HCT116 (cell line): ENCODE measurements at regions not wholly inside any gene's neighbourhood (a gene's known extent, or its start where the extent isn't known, plus 50 kb on each side); places are given as distances from the start of the nearest gene placed in this dataset.

Source experiments
- ATAC-seq: fragments of 200-7000 bp; cut with Tn5 transposase; 2 replicates; pipeline ENCODE4 v1.9.1; 2020; ENCODE audit warnings: mild to moderate bottlenecking, moderate library complexity
- BruUV-seq: library from RNA; stranded (reverse); fragments of 400-500 nt; replicated peaks from 2 replicates; lab custom pipeline; 2021; lab: Mats Ljungman, UMichigan
- CTCF ChIA-PET: fragments of 300-600 bp; sonication (Branson Sonifier 250); formaldehyde crosslinking; loops from one replicate; lab custom pipeline; 2021; ENCODE audit warnings: antibody characterized with exemption; lab: Charles Lee
- POLR2A ChIA-PET: fragments of 300-600, 350-600 bp; sonication (Branson Sonifier 250); formaldehyde crosslinking; loops from one replicate; lab custom pipeline; 2021; ENCODE audit warnings: antibody characterized with exemption; lab: Charles Lee
- RAD21 ChIA-PET, 2 experiments: fragments of 300-600 bp; sonication (Branson Sonifier 250); formaldehyde crosslinking; loops; one replicate each; lab custom pipeline; 2023; ENCODE audit warnings: low total read pairs in 2 of 2; ENCODE audit not compliant: uncharacterized antibody in 2 of 2, unreplicated experiment in 2 of 2, low non-redundant PET in 1 of 2; lab: Charles Lee
- DNase-seq: peaks from one replicate; pipeline ENCODE4 v3.0.0-alpha.2; 2010; ENCODE audit warnings: low read depth, low spot score
- H2AFZ ChIP-seq: fragments of 200-600 bp; shearing (Covaris generic), sonication (generic); 2 replicates; pipeline ENCODE4 v1.6.1; 2017; ENCODE audit warnings: low read depth, mixed run types, mixed read lengths, antibody characterized with exemption, low read length; ENCODE audit not compliant: poor library complexity, severe bottlenecking
- H3K27ac ChIP-seq: 2 replicates; pipeline ENCODE4 v1.5.1; 2012; ENCODE audit warnings: low read depth, low read length
- H3K27me3 ChIP-seq: fragments of 200-600 bp; sonication (generic); 2 replicates; pipeline ENCODE4 v1.6.1; 2016; ENCODE audit warnings: mixed run types, low read length, mixed read lengths; ENCODE audit not compliant: insufficient read depth
- H3K36me3 ChIP-seq, 2 experiments: fragments of 200-500 bp in 1 of 2; fragments of 200-600 bp in 1 of 2; sonication (Bioruptor generic) in 1 of 2; sonication (generic) in 1 of 2; 2 replicates each; pipeline versions ENCODE4 v1.5.1 to v1.6.1; 2014 to 2016; ENCODE audit warnings: low read length in 2 of 2, inconsistent platforms in 1 of 2, mixed read lengths in 1 of 2, mixed run types in 1 of 2; ENCODE audit not compliant: insufficient read depth in 2 of 2, control insufficient read depth in 1 of 2
- H3K4me1 ChIP-seq, 2 experiments: fragments of 200-600 bp in 1 of 2; sonication (generic) in 1 of 2; 2 replicates each; pipeline versions ENCODE4 v1.5.1 to v1.6.1; 2012 to 2017; ENCODE audit warnings: low read length in 2 of 2, inconsistent platforms in 1 of 2, mild to moderate bottlenecking in 1 of 2, mixed read lengths in 1 of 2, mixed run types in 1 of 2, moderate library complexity in 1 of 2; ENCODE audit not compliant: insufficient read depth in 2 of 2, control insufficient read depth in 1 of 2
- H3K4me2 ChIP-seq: fragments of 200-600 bp; sonication (generic); 2 replicates; pipeline ENCODE4 v1.6.1; 2017; ENCODE audit warnings: mixed run types, low read length, mixed read lengths
- H3K4me3 ChIP-seq, 2 experiments: fragments of 200-600 bp in 1 of 2; sonication (generic) in 1 of 2; replicated peaks in 1 of 2; 2 replicates each; pipeline ENCODE4 v1.5.1; 2011 to 2016; ENCODE audit warnings: low read length in 2 of 2, control low read depth in 1 of 2, low read depth in 1 of 2, mild to moderate bottlenecking in 1 of 2, mixed read lengths in 1 of 2, mixed run types in 1 of 2
- H3K79me2 ChIP-seq: fragments of 200-600 bp; sonication (generic); 2 replicates; pipeline ENCODE4 v1.6.1; 2017; ENCODE audit warnings: mild to moderate bottlenecking, mixed run types, low read length, moderate library complexity, mixed read lengths; ENCODE audit not compliant: insufficient read depth
- H3K9ac ChIP-seq: fragments of 200-600 bp; sonication (generic); 2 replicates; pipeline ENCODE4 v1.6.1; 2016; ENCODE audit warnings: low read length, mixed read lengths
- H3K9me2 ChIP-seq: fragments of 200-600 bp; sonication (generic), shearing (Covaris generic); 2 replicates; pipeline ENCODE4 v1.6.1; 2017; ENCODE audit warnings: mixed run types, mild to moderate bottlenecking, moderate library complexity; ENCODE audit not compliant: insufficient read depth
- H3K9me3 ChIP-seq, 2 experiments: fragments of 200-500 bp in 1 of 2; fragments of 200-600 bp in 1 of 2; sonication (Bioruptor generic) in 1 of 2; sonication (generic) in 1 of 2; 2 replicates each; pipeline ENCODE4 v1.6.1; 2014 to 2017; ENCODE audit warnings: low read length in 2 of 2, mixed read lengths in 2 of 2, inconsistent platforms in 1 of 2, low read depth in 1 of 2, mild to moderate bottlenecking in 1 of 2, mixed run types in 1 of 2, moderate library complexity in 1 of 2; ENCODE audit not compliant: control insufficient read depth in 1 of 2, insufficient read depth in 1 of 2
- H4K20me1 ChIP-seq: fragments of 200-600 bp; sonication (generic), shearing (Covaris generic); 2 replicates; pipeline ENCODE4 v1.6.1; 2017; ENCODE audit warnings: mixed run types, mild to moderate bottlenecking, moderate library complexity; ENCODE audit not compliant: insufficient read depth
- CEBPB ChIP-seq: IDR thresholded peaks from 2 replicates; pipeline ENCODE4 v1.6.1; 2012; ENCODE audit warnings: low read depth
- ELF1 ChIP-seq: IDR thresholded peaks from 2 replicates; pipeline ENCODE4 v1.6.1; 2012; ENCODE audit warnings: low read depth, borderline replicate concordance
- EZH2 ChIP-seq: fragments of 200-600 bp; sonication (generic); IDR thresholded peaks from 2 replicates; pipeline ENCODE4 v1.6.1; 2017; ENCODE audit warnings: antibody characterized with exemption, mixed run types
- EZH2phosphoT487 ChIP-seq: fragments of 200-600 bp; IDR thresholded peaks from 2 replicates; pipeline ENCODE4 v1.6.1; 2018; ENCODE audit warnings: antibody characterized with exemption, borderline replicate concordance
- FOSL1 ChIP-seq: IDR thresholded peaks from 2 replicates; pipeline ENCODE4 v1.6.1; 2012; ENCODE audit warnings: low read depth
- RAD21 ChIP-seq: IDR thresholded peaks from 2 replicates; pipeline ENCODE4 v1.6.1; 2012; ENCODE audit warnings: low read depth, mild to moderate bottlenecking
- SIN3A ChIP-seq: IDR thresholded peaks from 2 replicates; pipeline ENCODE4 v1.6.1; 2012; ENCODE audit warnings: low read depth
- SRF ChIP-seq: IDR thresholded peaks from 2 replicates; pipeline ENCODE4 v1.6.1; 2012; ENCODE audit warnings: low read depth
- TCF7L2 ChIP-seq: IDR thresholded peaks from 2 replicates; pipeline ENCODE4 v1.7.0; 2011; ENCODE audit warnings: borderline replicate concordance, inconsistent platforms; ENCODE audit not compliant: insufficient read depth, insufficient read length; ENCODE audit errors: extremely low read depth
- YY1 ChIP-seq: IDR thresholded peaks from 2 replicates; pipeline ENCODE4 v1.6.1; 2011; ENCODE audit warnings: low read length, low read depth, moderate library complexity, mild to moderate bottlenecking; ENCODE audit not compliant: insufficient replicate concordance; ENCODE audit errors: extremely low read depth
- ZFX ChIP-seq: fragments of 450-650 bp; IDR thresholded peaks from 2 replicates; pipeline ENCODE4 v1.6.1; 2017
- ZNF274 ChIP-seq: fragments of 200-500 bp; sonication (Bioruptor generic); IDR thresholded peaks from 2 replicates; pipeline ENCODE4 v1.6.1; 2014; ENCODE audit warnings: mild to moderate bottlenecking, low read depth, low read length, inconsistent platforms
- intact Hi-C: fragments of 100-400 bp; cut with micrococcal nuclease; formaldehyde crosslinking; loops from 2 replicates; pipeline ENCODE4 v1.10.0; 2022
- TF ChIP-seq, protein P1 (sequence below): IDR thresholded peaks from 2 replicates; pipeline ENCODE4 v1.6.1; 2012
- TF ChIP-seq, protein P2 (sequence below): IDR thresholded peaks from 2 replicates; pipeline ENCODE4 v1.6.1; 2012
- TF ChIP-seq, protein P3 (sequence below), 3 experiments: fragments of 200-600 bp in 1 of 3; sonication (generic) in 1 of 3; IDR thresholded peaks in 2 of 3; conservative IDR thresholded peaks in 1 of 3; 2 replicates each; pipeline ENCODE4 v1.5.1; 2012 to 2017; ENCODE audit warnings: low read depth in 2 of 3, low read length in 2 of 3, antibody characterized with exemption in 1 of 3, borderline replicate concordance in 1 of 3, control low read depth in 1 of 3, mild to moderate bottlenecking in 1 of 3, mixed read lengths in 1 of 3, mixed run types in 1 of 3, moderate library complexity in 1 of 3; ENCODE audit not compliant: insufficient read depth in 1 of 3

DNA sequence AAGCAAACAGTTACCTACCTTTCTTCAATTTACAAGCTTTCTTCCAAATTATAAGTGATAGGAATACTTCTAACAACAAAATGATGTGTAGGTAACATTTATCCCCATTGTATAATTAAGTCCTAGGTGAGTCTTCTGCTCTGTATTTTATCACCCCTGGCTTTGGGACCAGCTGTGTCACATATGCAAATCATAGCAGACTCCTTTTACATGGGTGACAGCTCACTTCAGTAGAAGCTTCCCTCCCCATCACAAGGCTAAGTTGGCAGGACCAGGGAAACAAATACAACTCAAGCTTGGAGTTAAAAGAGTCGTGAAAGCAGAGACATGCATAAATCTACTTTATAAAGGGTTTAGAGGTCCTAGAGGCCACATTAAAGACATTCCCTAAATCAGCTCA, 121.1 kb upstream of the RUNX1 start:
- Histone ChIP-seq H3K9ac (no peak overlapping the region), H3K27ac (no peak overlapping the region), H4K20me1 (no peaks in the 10 kb centered on the region), H3K4me3 (no peak overlapping the region), H3K36me3 (no peaks in the 10 kb centered on the region), H3K27me3 (no peaks in the 10 kb centered on the region), H3K4me1 (no peaks in the 10 kb centered on the region), H2AFZ (no peak overlapping the region), H3K9me2 (no peaks in the 10 kb centered on the region), H3K79me2 (no peaks in the 10 kb centered on the region), H3K9me3 (no peaks in the 10 kb centered on the region), H3K4me2 (no peak overlapping the region)
- intact Hi-C loops, result no loop called here
- ChIA-PET CTCF (no interaction called here), RAD21 (no interaction called here), POLR2A (no interaction called here)
- no peak for ATAC-seq
- no TSS peak for BruUV-seq
- DNase-seq, result no peak
- TF ChIP-seq TCF7L2 (no peak), CEBPB (no peak), ZFX (no peak), ZNF274 (no peak), SIN3A (no peak), SRF (no peak)

DNA sequence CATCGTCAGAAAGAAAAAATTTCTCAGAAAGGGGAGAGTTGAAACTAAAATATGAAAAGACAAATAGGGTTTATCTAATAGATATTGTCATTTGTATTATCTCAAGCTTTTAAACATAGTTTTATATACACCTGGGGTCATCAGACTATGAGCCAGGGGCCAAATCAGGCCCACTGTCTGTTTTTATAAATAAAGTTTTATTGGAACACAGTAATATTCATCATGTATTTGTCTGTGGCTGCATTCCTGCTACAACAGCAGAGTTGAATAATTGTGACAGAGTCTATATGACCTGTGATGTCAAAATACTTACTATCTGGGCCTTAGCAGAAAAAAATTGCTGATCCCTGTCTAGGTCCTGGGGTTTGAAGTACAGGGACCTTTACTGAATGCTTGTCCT, 120.5 kb upstream of the RUNX1 start:
- Histone ChIP-seq H3K4me1 (no peaks in the 10 kb centered on the region), H3K9me3 (no peaks in the 10 kb centered on the region), H4K20me1 (no peaks in the 10 kb centered on the region), H3K4me2 (no peak overlapping the region), H3K9ac (no peak overlapping the region), H3K27me3 (no peaks in the 10 kb centered on the region), H3K27ac (no peak overlapping the region), H3K9me2 (no peaks in the 10 kb centered on the region), H3K36me3 (no peaks in the 10 kb centered on the region), H2AFZ (no peak overlapping the region), H3K4me3 (no peak overlapping the region), H3K79me2 (no peaks in the 10 kb centered on the region)
- DNase-seq (no peak), ATAC-seq (no peak)
- intact Hi-C loops, result no loop called here
- no TSS peak for BruUV-seq
- ChIA-PET CTCF (no interaction called here), POLR2A (no interaction called here), RAD21 (no interaction called here)
- TF ChIP-seq YY1 (no peak), FOSL1 (no peak), ZFX (no peak), SRF (no peak), RAD21 (no peak), ELF1 (no peak), EZH2 (no peak), CEBPB (no peak), EZH2phosphoT487 (no peak)
- TF ChIP-seq, protein P1, sequence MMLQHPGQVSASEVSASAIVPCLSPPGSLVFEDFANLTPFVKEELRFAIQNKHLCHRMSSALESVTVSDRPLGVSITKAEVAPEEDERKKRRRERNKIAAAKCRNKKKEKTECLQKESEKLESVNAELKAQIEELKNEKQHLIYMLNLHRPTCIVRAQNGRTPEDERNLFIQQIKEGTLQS, result no peak
- TF ChIP-seq, protein P2, sequence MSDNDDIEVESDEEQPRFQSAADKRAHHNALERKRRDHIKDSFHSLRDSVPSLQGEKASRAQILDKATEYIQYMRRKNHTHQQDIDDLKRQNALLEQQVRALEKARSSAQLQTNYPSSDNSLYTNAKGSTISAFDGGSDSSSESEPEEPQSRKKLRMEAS, result no peak
- TF ChIP-seq, protein P3, sequence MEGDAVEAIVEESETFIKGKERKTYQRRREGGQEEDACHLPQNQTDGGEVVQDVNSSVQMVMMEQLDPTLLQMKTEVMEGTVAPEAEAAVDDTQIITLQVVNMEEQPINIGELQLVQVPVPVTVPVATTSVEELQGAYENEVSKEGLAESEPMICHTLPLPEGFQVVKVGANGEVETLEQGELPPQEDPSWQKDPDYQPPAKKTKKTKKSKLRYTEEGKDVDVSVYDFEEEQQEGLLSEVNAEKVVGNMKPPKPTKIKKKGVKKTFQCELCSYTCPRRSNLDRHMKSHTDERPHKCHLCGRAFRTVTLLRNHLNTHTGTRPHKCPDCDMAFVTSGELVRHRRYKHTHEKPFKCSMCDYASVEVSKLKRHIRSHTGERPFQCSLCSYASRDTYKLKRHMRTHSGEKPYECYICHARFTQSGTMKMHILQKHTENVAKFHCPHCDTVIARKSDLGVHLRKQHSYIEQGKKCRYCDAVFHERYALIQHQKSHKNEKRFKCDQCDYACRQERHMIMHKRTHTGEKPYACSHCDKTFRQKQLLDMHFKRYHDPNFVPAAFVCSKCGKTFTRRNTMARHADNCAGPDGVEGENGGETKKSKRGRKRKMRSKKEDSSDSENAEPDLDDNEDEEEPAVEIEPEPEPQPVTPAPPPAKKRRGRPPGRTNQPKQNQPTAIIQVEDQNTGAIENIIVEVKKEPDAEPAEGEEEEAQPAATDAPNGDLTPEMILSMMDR (IDR thresholded peaks at IDR 0.05 in 2 of 3, conservative IDR thresholded peaks at IDR 0.05 in 1 of 3; ENCODE audit: borderline replicate concordance in 1 of 3, insufficient read depth in 1 of 3, low read depth in 2 of 3, low read length in 2 of 3), result no peak
